HG03039 (cell line): ENCODE measurements at regions not wholly inside any gene's neighbourhood (a gene's known extent, or its start where the extent isn't known, plus 50 kb on each side); places are given as distances from the start of the nearest gene placed in this dataset.

ENCODE experiments used
- ATAC-seq: cut with Tn5 transposase; IDR thresholded peaks from one replicate; pipeline ENCODE4 v1.9.1; 2021; ENCODE audit warnings: mild to moderate bottlenecking, moderate library complexity; ENCODE audit not compliant: unreplicated experiment

GRCh38 chr3:148600440-148600839, 97.3 kb upstream of the AGTR1 start:
- no peak for ATAC-seq

- no peak for ATAC-seq
Observed at GRCh38 chr3:148600902-148601765, 96.6 kb upstream of the AGTR1 start.

GRCh38 chr3:148601766-148602685, 95.7 kb upstream of the AGTR1 start:
- no peak for ATAC-seq

GRCh38 chr3:148604270-148605085, 93.2 kb upstream of the AGTR1 start:
- ATAC-seq: no peak

GRCh38 chr3:148605521-148605920, 92.2 kb upstream of the AGTR1 start:
- ATAC-seq: no peak

GRCh38 chr3:148606979-148607378, 90.7 kb upstream of the AGTR1 start:
- no peak for ATAC-seq

- ATAC-seq: no peak
Observed at GRCh38 chr3:148607491-148607890, 90.2 kb upstream of the AGTR1 start.

- ATAC-seq: no peak
Observed at GRCh38 chr3:148612278-148612677, 85.4 kb upstream of the AGTR1 start.

GRCh38 chr3:148615382-148615781, 82.3 kb upstream of the AGTR1 start:
- no peak for ATAC-seq

GRCh38 chr3:148625095-148625736, 72.5 kb upstream of the AGTR1 start:
- no peak for ATAC-seq

- no peak for ATAC-seq
Observed at GRCh38 chr3:148625991-148626390, 71.7 kb upstream of the AGTR1 start.

GRCh38 chr3:148629006-148629405, 68.7 kb upstream of the AGTR1 start:
- ATAC-seq: no peak

- no peak for ATAC-seq
Observed at GRCh38 chr3:148631124-148631903, 66.4 kb upstream of the AGTR1 start.

- ATAC-seq: no peak
Observed at GRCh38 chr3:148641722-148642121, 56.0 kb upstream of the AGTR1 start.

- no peak for ATAC-seq
Observed at GRCh38 chr3:148642214-148642613, 55.5 kb upstream of the AGTR1 start.

- no peak for ATAC-seq
Observed at GRCh38 chr3:148642616-148643015, 55.1 kb upstream of the AGTR1 start.

- ATAC-seq: no peak
Observed at GRCh38 chr3:148643389-148643840, 54.3 kb upstream of the AGTR1 start.

GRCh38 chr3:148646126-148646665, 51.5 kb upstream of the AGTR1 start:
- ATAC-seq: no peak
